Activated CD4-positive, CD25-positive, alpha-beta regulatory T cell treated with anti-CD3 and anti-CD28 coated beads, Interleukin-2, amount 50 U/mL, for 72 hours (primary cell): ENCODE measurements at regions not wholly inside any gene's neighbourhood (a gene's known extent, or its start where the extent isn't known, plus 50 kb on each side); places are given as distances from the start of the nearest gene placed in this dataset.

Experiments used
- DNase-seq: peaks from one replicate; pipeline ENCODE4 v3.0.0; 2021

GRCh38 chr10:89887830-89888229, 186.4 kb downstream of the KIF20B start:
- no peak for DNase-seq

GRCh38 chr10:89888321-89889070, 187.1 kb downstream of the KIF20B start:
- no peak for DNase-seq

GRCh38 chr10:89889606-89890005, 188.2 kb downstream of the KIF20B start:
- no peak for DNase-seq

- DNase-seq: no peak
Observed at GRCh38 chr10:89891006-89891535, 189.7 kb downstream of the KIF20B start.

- DNase-seq: no peak
Observed at GRCh38 chr10:89894051-89894450, 192.7 kb downstream of the KIF20B start.

GRCh38 chr10:89900554-89900953, 199.2 kb downstream of the KIF20B start:
- no peak for DNase-seq

GRCh38 chr10:89901895-89902294, 200.5 kb downstream of the KIF20B start:
- no peak for DNase-seq

- no peak for DNase-seq
Observed at GRCh38 chr10:89904755-89905154, 203.4 kb downstream of the KIF20B start.

- no peak for DNase-seq
Observed at GRCh38 chr10:89909752-89910151, 208.4 kb downstream of the KIF20B start.

- no peak for DNase-seq
Observed at GRCh38 chr10:89915021-89915420, 213.6 kb downstream of the KIF20B start.

GRCh38 chr10:89915968-89916367, 214.6 kb downstream of the KIF20B start:
- no peak for DNase-seq

GRCh38 chr10:89916468-89917215, 215.3 kb downstream of the KIF20B start:
- no peak for DNase-seq

- no peak for DNase-seq
Observed at GRCh38 chr10:89921403-89921802, 220.0 kb downstream of the KIF20B start.

GRCh38 chr10:89923661-89924060, 222.3 kb downstream of the KIF20B start:
- no peak for DNase-seq

GRCh38 chr10:89924261-89924660, 222.9 kb downstream of the KIF20B start:
- no peak for DNase-seq

- no peak for DNase-seq
Observed at GRCh38 chr10:89926736-89927135, 225.3 kb downstream of the KIF20B start.

- no peak for DNase-seq
Observed at GRCh38 chr10:89929282-89930026, 228.1 kb downstream of the KIF20B start.

- DNase-seq: no peak
Observed at GRCh38 chr10:89937494-89937893, 236.1 kb downstream of the KIF20B start.

GRCh38 chr10:89940076-89940475, 238.7 kb downstream of the KIF20B start:
- DNase-seq: no peak

GRCh38 chr10:89942217-89942616, 240.8 kb downstream of the KIF20B start:
- DNase-seq: no peak

GRCh38 chr10:89944138-89944537, 242.7 kb downstream of the KIF20B start:
- DNase-seq: no peak

- no peak for DNase-seq
Observed at GRCh38 chr10:89946106-89946505, 244.7 kb downstream of the KIF20B start.

GRCh38 chr10:89949496-89949895, 248.1 kb downstream of the KIF20B start:
- no peak for DNase-seq
